H1 (cell line): ENCODE measurements at regions not wholly inside any gene's neighbourhood (a gene's known extent, or its start where the extent isn't known, plus 50 kb on each side); places are given as distances from the start of the nearest gene placed in this dataset.

ENCODE experiments used
- CTCF ChIA-PET: fragments of 300-600 bp; sonication (Branson Sonifier 250); formaldehyde crosslinking; loops from one replicate; lab custom pipeline; 2021; ENCODE audit not compliant: partially characterized antibody; lab: Charles Lee
- POLR2A ChIA-PET: fragments of 300-600 bp; sonication (Branson Sonifier 250); formaldehyde crosslinking; loops from one replicate; lab custom pipeline; 2021; ENCODE audit warnings: inconsistent platforms; ENCODE audit not compliant: partially characterized antibody; lab: Charles Lee
- DNase-seq, 2 experiments: peaks; one replicate each; pipeline versions ENCODE4 v3.0.0 to v3.0.0-alpha.2; 2010 to 2022; ENCODE audit warnings: low spot score in 2 of 2, low read depth in 1 of 2, mixed read lengths in 1 of 2
- FAIRE-seq: peaks from 2 replicates; lab custom pipeline; 2011; peaks lifted over from hg19 to GRCh38; lab: Jason Lieb, UNC
- H2AFZ ChIP-seq: 2 replicates; pipeline ENCODE4 v1.8.1; 2012; ENCODE audit warnings: low read length, inconsistent platforms
- H2AK5ac ChIP-seq: 2 replicates; pipeline ENCODE4 v1.6.1; 2013; ENCODE audit warnings: low read depth, low read length
- H2BK120ac ChIP-seq: replicated peaks from 2 replicates; pipeline ENCODE3; 2013; ENCODE audit warnings: low read depth, low read length, inconsistent platforms
- H2BK12ac ChIP-seq: 2 replicates; pipeline ENCODE4 v1.6.1; 2013; ENCODE audit warnings: low read depth, low read length
- H2BK15ac ChIP-seq: 2 replicates; pipeline ENCODE4 v1.6.1; 2013; ENCODE audit warnings: low read length
- H2BK20ac ChIP-seq: 2 replicates; pipeline ENCODE4 v1.6.1; 2013; ENCODE audit warnings: low read length
- H2BK5ac ChIP-seq: 2 replicates; pipeline ENCODE4 v1.6.1; 2013; ENCODE audit warnings: low read depth, low read length
- H3K14ac ChIP-seq: 2 replicates; pipeline ENCODE4 v1.6.1; 2013; ENCODE audit warnings: inconsistent platforms; ENCODE audit not compliant: insufficient read length
- H3K18ac ChIP-seq: 2 replicates; pipeline ENCODE4 v1.6.1; 2013; ENCODE audit warnings: low read length; ENCODE audit errors: extremely low read depth
- H3K23ac ChIP-seq: 2 replicates; pipeline ENCODE4 v1.6.1; 2013; ENCODE audit warnings: inconsistent platforms; ENCODE audit not compliant: insufficient read length
- H3K23me2 ChIP-seq: 2 replicates; pipeline ENCODE4 v1.6.1; 2013; ENCODE audit warnings: low read depth, low read length
- H3K27ac ChIP-seq: 2 replicates; pipeline ENCODE4 v1.6.1; 2011; ENCODE audit warnings: low read depth, low read length, inconsistent platforms
- H3K27me3 ChIP-seq, 4 experiments: replicated peaks in 1 of 4; 1 replicate in 1 of 4; 2 replicates in 3 of 4; pipeline versions ENCODE4 v1.6.1 to v1.8.1; 2011 to 2013; ENCODE audit warnings: low read length in 3 of 4, mild to moderate bottlenecking in 3 of 4, inconsistent platforms in 2 of 4, mixed read lengths in 2 of 4, moderate library complexity in 1 of 4; ENCODE audit not compliant: control insufficient read depth in 3 of 4, insufficient read depth in 3 of 4; ENCODE audit errors: extremely low read depth in 1 of 4
- H3K36me3 ChIP-seq, 4 experiments: 2 replicates each; pipeline versions ENCODE4 v1.6.1 to v1.8.1; 2011 to 2013; ENCODE audit warnings: mild to moderate bottlenecking in 4 of 4, low read length in 3 of 4, moderate library complexity in 2 of 4, control low read depth in 1 of 4, inconsistent platforms in 1 of 4; ENCODE audit not compliant: insufficient read depth in 4 of 4, control insufficient read depth in 2 of 4
- H3K4ac ChIP-seq: replicated peaks from 2 replicates; pipeline ENCODE3; 2013; ENCODE audit warnings: low read length, low read depth, mixed read lengths, inconsistent platforms; ENCODE audit not compliant: insufficient read length
- H3K4me1 ChIP-seq, 4 experiments: replicated peaks in 1 of 4; 1 replicate in 1 of 4; 2 replicates in 3 of 4; pipeline versions ENCODE4 v1.6.1 to v1.8.1; 2011 to 2013; ENCODE audit warnings: low read length in 3 of 4, inconsistent platforms in 2 of 4, mixed read lengths in 1 of 4; ENCODE audit not compliant: insufficient read depth in 4 of 4, control insufficient read depth in 3 of 4
- H3K4me2 ChIP-seq, 2 experiments: 2 replicates each; pipeline versions ENCODE4 v1.6.1 to v1.8.1; 2011 to 2013; ENCODE audit warnings: low read depth in 2 of 2, low read length in 2 of 2, control low read depth in 1 of 2, inconsistent platforms in 1 of 2, mild to moderate bottlenecking in 1 of 2; ENCODE audit not compliant: insufficient read depth in 1 of 2
- H3K4me3 ChIP-seq, 4 experiments: fragments of 200-600, 300-600 bp in 1 of 4; sonication (generic), shearing (Covaris generic), sonication (Bioruptor Twin) in 1 of 4; 2 replicates each; pipeline versions ENCODE4 v1.5.1 to v1.8.1; 2011 to 2016; ENCODE audit warnings: low read length in 4 of 4, low read depth in 3 of 4, control low read depth in 2 of 4, inconsistent platforms in 2 of 4, mild to moderate bottlenecking in 2 of 4, mixed read lengths in 1 of 4, moderate library complexity in 1 of 4; ENCODE audit not compliant: insufficient read depth in 2 of 4; ENCODE audit errors: extremely low read depth in 1 of 4
- H3K56ac ChIP-seq: replicated peaks from 2 replicates; pipeline ENCODE3; 2013; ENCODE audit warnings: low read depth, mild to moderate bottlenecking, mixed read lengths, low read length, inconsistent platforms; ENCODE audit not compliant: insufficient read length
- H3K79me1 ChIP-seq: 2 replicates; pipeline ENCODE4 v1.6.1; 2013; ENCODE audit warnings: low read depth, low read length, control low read depth
- H3K79me2 ChIP-seq, 2 experiments: 2 replicates each; pipeline versions ENCODE4 v1.6.1 to v1.8.1; 2012 to 2013; ENCODE audit warnings: low read length in 2 of 2, mild to moderate bottlenecking in 2 of 2, inconsistent platforms in 1 of 2; ENCODE audit not compliant: insufficient read depth in 2 of 2, control insufficient read depth in 1 of 2
- H3K9ac ChIP-seq, 4 experiments: replicated peaks in 1 of 4; 1 replicate in 1 of 4; 2 replicates in 3 of 4; pipeline versions ENCODE4 v1.6.1 to v1.8.1; 2011 to 2013; ENCODE audit warnings: low read depth in 3 of 4, low read length in 3 of 4, control low read depth in 2 of 4, mild to moderate bottlenecking in 2 of 4, moderate library complexity in 2 of 4, inconsistent platforms in 1 of 4; ENCODE audit errors: extremely low read depth in 1 of 4
- H3K9me3 ChIP-seq, 2 experiments: 2 replicates each; pipeline versions ENCODE4 v1.6.1 to v1.8.1; 2012 to 2013; ENCODE audit warnings: mild to moderate bottlenecking in 2 of 2, moderate library complexity in 2 of 2, control low read depth in 1 of 2, inconsistent platforms in 1 of 2, low read depth in 1 of 2, low read length in 1 of 2, mixed read lengths in 1 of 2; ENCODE audit not compliant: insufficient read depth in 2 of 2
- H4K20me1 ChIP-seq, 2 experiments: replicated peaks in 1 of 2; 2 replicates each; pipeline versions ENCODE3 to v1.8.1; 2011 to 2013; ENCODE audit warnings: inconsistent platforms in 2 of 2, low read length in 2 of 2, mild to moderate bottlenecking in 1 of 2; ENCODE audit not compliant: insufficient read depth in 2 of 2, control insufficient read depth in 1 of 2
- H4K5ac ChIP-seq: 2 replicates; pipeline ENCODE4 v1.6.1; 2013; ENCODE audit warnings: low read length, low read depth, mixed read lengths, inconsistent platforms; ENCODE audit not compliant: insufficient read length
- H4K8ac ChIP-seq: 2 replicates; pipeline ENCODE4 v1.8.0; 2013; ENCODE audit warnings: mild to moderate bottlenecking, moderate library complexity, low read length, inconsistent platforms; ENCODE audit not compliant: insufficient read depth; ENCODE audit errors: extremely low read depth
- H4K91ac ChIP-seq: replicated peaks from 2 replicates; pipeline ENCODE3; 2013; ENCODE audit warnings: low read length, mixed read lengths, inconsistent platforms; ENCODE audit not compliant: insufficient read length
- RXRA ChIP-seq: IDR thresholded peaks from 2 replicates; pipeline ENCODE4 v1.6.1; 2011; ENCODE audit warnings: low read depth, mild to moderate bottlenecking, low read length, moderate library complexity; ENCODE audit not compliant: insufficient read depth
- SIRT6 ChIP-seq: IDR thresholded peaks from one replicate; pipeline ENCODE4 v1.7.1; 2012; ENCODE audit warnings: low read length, inconsistent platforms
- WGBS, 2 experiments: shearing (Covaris generic) in 1 of 2; methylation state at CpG; one replicate each; pipeline versions ENCODE4 v1.1.6 to v1.1.7; 2013 to 2015; ENCODE audit warnings: low lambda C conversion rate in 2 of 2, mixed read lengths in 2 of 2, inconsistent platforms in 1 of 2, low coverage in 1 of 2, missing lambda C conversion rate in 1 of 2; ENCODE audit not compliant: insufficient replicate concordance in 2 of 2, insufficient coverage in 1 of 2, insufficient read length in 1 of 2; ENCODE audit errors: extremely low coverage in 1 of 2, missing lambda C conversion rate in 1 of 2; 5-methylcytosine and 5-hydroxymethylcytosine counted together

DNA sequence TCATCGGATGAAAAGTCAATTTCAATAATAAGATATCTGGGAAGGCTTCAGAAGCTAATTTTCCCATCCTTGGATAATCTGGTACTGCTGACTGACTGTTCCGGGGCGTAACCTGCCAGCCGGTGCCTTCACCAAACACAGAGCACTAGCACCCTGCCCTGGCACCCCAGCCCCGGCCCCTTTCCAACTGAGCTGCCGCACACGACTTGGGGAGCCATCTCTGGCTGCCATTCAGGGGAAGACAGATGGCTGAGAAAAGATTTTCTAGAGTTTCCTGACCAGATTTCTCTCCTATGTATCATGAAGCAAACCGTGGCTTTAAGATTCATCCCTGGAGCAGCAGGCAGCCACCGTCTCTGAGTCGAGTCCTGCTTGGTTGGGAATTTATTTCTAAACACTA lies 96.0 kb upstream of the SYT6 start:
- ChIA-PET POLR2A (no interaction called here), CTCF (interaction anchor here (0.6 to 2.0 kb wide), 7 partner anchors 10 to 272 kb away, joined by 3 to 7 read pairs (median 4); partner anchors contain the start of gene OLFML3)
- TF ChIP-seq RXRA (no peak), SIRT6 (no peak)

More for the DNA sequence above, 96.0 kb upstream of the SYT6 start:
- Histone ChIP-seq H3K56ac (no peak overlapping the region), H2AFZ (no peak overlapping the region), H3K14ac (no peak overlapping the region), H3K27ac (no peak overlapping the region), H3K4me1 (no peaks in the 10 kb centered on the region; a peak in 1 of 7 replicates), H3K27me3 (peaks cover 0 to 2% (median 0%) of the 10 kb centered on the region in 4 experiments; a peak in 1 of 7 replicates), H2BK5ac (no peak overlapping the region), H3K9me3 (peaks cover 0 to 2% of the 10 kb centered on the region in 2 experiments; a peak in 2 of 4 replicates), H3K18ac (no peak overlapping the region; the same call in 1 of the 2 replicates), H4K5ac (no peak overlapping the region), H3K23me2 (no peaks in the 10 kb centered on the region; the same call in 1 of the 2 replicates), H3K36me3 (no peaks in the 10 kb centered on the region), H3K4ac (no peak overlapping the region), H2BK12ac (no peak overlapping the region), H2BK20ac (no peak overlapping the region), H3K4me2 (no peak overlapping the region), H3K23ac (no peak overlapping the region), H4K20me1 (no peaks in the 10 kb centered on the region), H3K4me3 (no peak overlapping the region), H3K9ac (no peak overlapping the region), H2BK120ac (no peak overlapping the region), H2AK5ac (no peak overlapping the region), H4K91ac (no peak overlapping the region), H2BK15ac (no peak overlapping the region), H3K79me1 (no peaks in the 10 kb centered on the region), H4K8ac (no peak overlapping the region), H3K79me2 (no peaks in the 10 kb centered on the region)
- WGBS, 2 experiments: 90% methylated on average over 10 of the region's 10 CpGs; no CpG with 5 or more reads in 1 of the 2 experiments
- FAIRE-seq: no peak
- DNase-seq: no peak
